ENCODE measurements at regions not wholly inside any gene's neighbourhood (a gene's known extent, or its start where the extent isn't known, plus 50 kb on each side); places are given as distances from the start of the nearest gene placed in this dataset.

DNA sequence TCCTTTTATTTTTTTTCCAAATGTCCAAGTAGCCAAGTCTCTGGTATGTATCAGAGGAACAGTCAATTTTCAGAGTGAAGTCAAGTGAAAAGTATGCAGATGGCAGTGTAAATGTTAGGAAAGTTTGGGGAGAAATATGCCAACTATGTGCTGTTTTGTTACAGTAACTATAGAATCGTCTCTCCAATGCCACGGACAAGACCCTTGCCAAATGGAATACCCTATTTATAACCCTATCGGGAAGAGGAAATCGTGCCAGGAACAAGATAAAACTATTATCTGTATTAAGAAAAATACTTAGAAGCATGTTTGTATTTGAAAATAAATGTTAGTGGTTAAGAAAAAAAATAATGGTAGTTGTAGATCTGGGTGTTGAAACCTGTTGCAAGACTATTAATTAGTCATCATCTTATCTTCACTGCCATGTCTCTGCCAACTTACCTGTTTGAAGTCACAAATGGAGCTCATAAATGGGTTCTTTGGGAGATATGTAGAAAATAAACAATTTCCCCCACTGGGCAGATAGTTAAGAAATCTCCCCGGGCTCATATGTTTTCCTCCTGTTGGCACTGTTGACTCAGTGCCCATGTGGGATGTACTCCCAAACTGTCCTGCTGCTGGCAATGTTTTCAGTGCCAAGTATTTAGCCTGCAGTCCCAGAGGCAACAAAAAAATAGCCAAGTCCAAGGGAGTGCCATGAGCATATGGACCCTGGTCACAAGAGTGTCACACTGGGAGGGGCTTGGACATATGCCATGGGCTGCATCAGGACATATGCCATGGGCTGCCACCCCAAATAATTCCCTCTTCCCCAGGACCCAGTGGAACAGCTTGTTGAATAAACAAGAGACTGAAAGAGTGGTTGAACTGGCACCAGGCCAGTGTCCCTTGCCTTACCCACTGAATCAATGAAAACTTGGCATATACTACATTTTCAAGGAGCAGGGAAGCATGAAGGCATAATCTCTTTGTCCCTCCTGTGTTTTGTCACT lies 366.9 kb downstream of the OSR1 start:
- Histone ChIP-seq H3K4me1 (peaks cover 0 to 20% of the 10 kb centered on the region in 2 donors), H3K4me3 (no peak overlapping the region), H3K27me3 (no peaks in the 10 kb centered on the region), H3K9me3 (no peaks in the 10 kb centered on the region), H3K27ac (peak overlapping the region; percentile 17 to 62), H3K36me3 (no peaks in the 10 kb centered on the region)
- intact Hi-C loops (cut with DNase I), result loop anchor here (5.0 kb wide), 1 partner anchor 366 kb away; the partner anchor contains the start of gene OSR1
- DNase-seq (ENCODE audit: low spot score in 2 of 2), result peak in 1 of 2 donors; percentile 79
- TF ChIP-seq CTCF (IDR thresholded peaks at IDR 0.05), result no peak

- peak overlapping the region in 1 of 2 donors; percentile 32 for H3K27ac ChIP-seq
- intact Hi-C loops (cut with DNase I), result loop anchor here (5.0 to 10.0 kb wide), 2 partner anchors 86 to 876 kb away; no protein-coding TSS in a partner anchor
- no peak overlapping the region for H3K4me3 ChIP-seq
- no peak for DNase-seq (ENCODE audit: low spot score in 2 of 2)
- TF ChIP-seq CTCF (IDR thresholded peaks at IDR 0.05), result no peak
- no peaks in the 10 kb centered on the region for H3K27me3 ChIP-seq
- peaks cover 0 to 20% of the 10 kb centered on the region in 2 donors for H3K4me1 ChIP-seq
- no peaks in the 10 kb centered on the region for H3K36me3 ChIP-seq
- no peaks in the 10 kb centered on the region for H3K9me3 ChIP-seq
These were observed 369.7 kb downstream of the OSR1 start for GRCh38 chr2:18988631-18989232.

- H3K36me3 ChIP-seq, result no peaks in the 10 kb centered on the region
- DNase-seq (ENCODE audit: low spot score in 2 of 2), result peak in 1 of 2 donors; percentile 86
- intact Hi-C loops (cut with DNase I), result loop anchor here (5.0 to 10.0 kb wide), 2 partner anchors 85 to 877 kb away; no protein-coding TSS in a partner anchor
- TF ChIP-seq CTCF (IDR thresholded peaks at IDR 0.05), result peak in 1 of 3 experiments; percentile 29
- H3K4me1 ChIP-seq, result peaks cover 0 to 20% of the 10 kb centered on the region in 2 donors
- H3K27me3 ChIP-seq, result no peaks in the 10 kb centered on the region
- no peak overlapping the region for H3K4me3 ChIP-seq
- no peaks in the 10 kb centered on the region for H3K9me3 ChIP-seq
- no peak overlapping the region for H3K27ac ChIP-seq
These were observed 370.8 kb downstream of the OSR1 start for GRCh38 chr2:18987592-18988073.

DNA sequence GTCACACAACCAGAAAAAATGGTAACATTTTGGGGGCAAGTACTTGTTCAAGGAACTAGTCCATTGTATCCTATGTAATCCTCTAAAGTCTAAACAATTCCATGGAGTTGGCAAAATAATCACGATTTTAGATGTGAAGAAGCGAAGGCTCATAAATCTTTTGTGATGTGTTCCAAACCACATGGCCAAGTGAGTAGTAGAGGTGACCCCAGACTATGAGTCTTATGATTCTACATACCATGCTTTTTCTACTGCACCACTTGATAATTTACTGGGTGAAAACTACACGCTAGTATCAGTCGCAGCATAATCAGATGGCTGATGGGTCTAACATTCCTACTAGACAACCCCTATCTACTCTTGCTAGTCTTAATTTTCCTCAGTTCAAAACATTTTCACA lies 371.4 kb downstream of the OSR1 start:
- no peak overlapping the region for H3K27ac ChIP-seq
- TF ChIP-seq CTCF (IDR thresholded peaks at IDR 0.05), result no peak
- H3K27me3 ChIP-seq, result no peaks in the 10 kb centered on the region
- DNase-seq (ENCODE audit: low spot score in 2 of 2), result no peak
- no peak overlapping the region for H3K4me3 ChIP-seq
- peaks cover 0 to 17% of the 10 kb centered on the region in 2 donors for H3K4me1 ChIP-seq
- H3K36me3 ChIP-seq, result no peaks in the 10 kb centered on the region
- H3K9me3 ChIP-seq, result no peaks in the 10 kb centered on the region
- intact Hi-C loops (cut with DNase I), result loop anchor here (5.0 to 10.0 kb wide), 2 partner anchors 85 to 878 kb away; no protein-coding TSS in a partner anchor

GRCh38 chr2:18986046-18986445 lies 372.4 kb downstream of the OSR1 start:
- DNase-seq (ENCODE audit: low spot score in 2 of 2), result no peak
- Histone ChIP-seq H3K9me3 (no peaks in the 10 kb centered on the region), H3K27ac (no peak overlapping the region), H3K36me3 (no peaks in the 10 kb centered on the region), H3K4me1 (peaks cover 0 to 12% of the 10 kb centered on the region in 2 donors), H3K4me3 (no peak overlapping the region), H3K27me3 (no peaks in the 10 kb centered on the region)
- intact Hi-C loops (cut with DNase I), result loop anchor here (5.0 to 10.0 kb wide), 2 partner anchors 84 to 879 kb away; no protein-coding TSS in a partner anchor
- no peak for TF ChIP-seq CTCF (IDR thresholded peaks at IDR 0.05)
